ENCODE measurements at regions not wholly inside any gene's neighbourhood (a gene's known extent, or its start where the extent isn't known, plus 50 kb on each side); places are given as distances from the start of the nearest gene placed in this dataset.

GRCh38 chr12:31804185-31804504 lies 75.3 kb upstream of the AMN1 start:
- Histone ChIP-seq H3K4me1 (ENCODE audit: insufficient read depth, low read length) (no peaks in the 10 kb centered on the region), H3K4me2 (ENCODE audit: insufficient read depth, low read length) (no peak overlapping the region), H3K27me3 (ENCODE audit: insufficient read depth, low read length) (no peaks in the 10 kb centered on the region), H3K79me2 (ENCODE audit: insufficient read depth, low read length) (no peaks in the 10 kb centered on the region), H2AFZ (ENCODE audit: low read length) (no peak overlapping the region), H4K20me1 (ENCODE audit: insufficient read depth, low read length) (no peaks in the 10 kb centered on the region), H3K9me3 (ENCODE audit: low read depth, low read length) (no peaks in the 10 kb centered on the region), H3K4me3 (ENCODE audit: insufficient read depth, low read length) (no peak overlapping the region), H3K36me3 (ENCODE audit: insufficient read depth, low read length) (no peaks in the 10 kb centered on the region), H3K27ac (ENCODE audit: low read depth, low read length) (no peak overlapping the region)
- TF ChIP-seq, protein P1, sequence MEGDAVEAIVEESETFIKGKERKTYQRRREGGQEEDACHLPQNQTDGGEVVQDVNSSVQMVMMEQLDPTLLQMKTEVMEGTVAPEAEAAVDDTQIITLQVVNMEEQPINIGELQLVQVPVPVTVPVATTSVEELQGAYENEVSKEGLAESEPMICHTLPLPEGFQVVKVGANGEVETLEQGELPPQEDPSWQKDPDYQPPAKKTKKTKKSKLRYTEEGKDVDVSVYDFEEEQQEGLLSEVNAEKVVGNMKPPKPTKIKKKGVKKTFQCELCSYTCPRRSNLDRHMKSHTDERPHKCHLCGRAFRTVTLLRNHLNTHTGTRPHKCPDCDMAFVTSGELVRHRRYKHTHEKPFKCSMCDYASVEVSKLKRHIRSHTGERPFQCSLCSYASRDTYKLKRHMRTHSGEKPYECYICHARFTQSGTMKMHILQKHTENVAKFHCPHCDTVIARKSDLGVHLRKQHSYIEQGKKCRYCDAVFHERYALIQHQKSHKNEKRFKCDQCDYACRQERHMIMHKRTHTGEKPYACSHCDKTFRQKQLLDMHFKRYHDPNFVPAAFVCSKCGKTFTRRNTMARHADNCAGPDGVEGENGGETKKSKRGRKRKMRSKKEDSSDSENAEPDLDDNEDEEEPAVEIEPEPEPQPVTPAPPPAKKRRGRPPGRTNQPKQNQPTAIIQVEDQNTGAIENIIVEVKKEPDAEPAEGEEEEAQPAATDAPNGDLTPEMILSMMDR (IDR thresholded peaks at IDR 0.05; ENCODE audit: extremely low read depth, low read depth, low read length) = no peak
- no peak for DNase-seq (ENCODE audit: insufficient read length, low spot score, missing footprints)

DNA sequence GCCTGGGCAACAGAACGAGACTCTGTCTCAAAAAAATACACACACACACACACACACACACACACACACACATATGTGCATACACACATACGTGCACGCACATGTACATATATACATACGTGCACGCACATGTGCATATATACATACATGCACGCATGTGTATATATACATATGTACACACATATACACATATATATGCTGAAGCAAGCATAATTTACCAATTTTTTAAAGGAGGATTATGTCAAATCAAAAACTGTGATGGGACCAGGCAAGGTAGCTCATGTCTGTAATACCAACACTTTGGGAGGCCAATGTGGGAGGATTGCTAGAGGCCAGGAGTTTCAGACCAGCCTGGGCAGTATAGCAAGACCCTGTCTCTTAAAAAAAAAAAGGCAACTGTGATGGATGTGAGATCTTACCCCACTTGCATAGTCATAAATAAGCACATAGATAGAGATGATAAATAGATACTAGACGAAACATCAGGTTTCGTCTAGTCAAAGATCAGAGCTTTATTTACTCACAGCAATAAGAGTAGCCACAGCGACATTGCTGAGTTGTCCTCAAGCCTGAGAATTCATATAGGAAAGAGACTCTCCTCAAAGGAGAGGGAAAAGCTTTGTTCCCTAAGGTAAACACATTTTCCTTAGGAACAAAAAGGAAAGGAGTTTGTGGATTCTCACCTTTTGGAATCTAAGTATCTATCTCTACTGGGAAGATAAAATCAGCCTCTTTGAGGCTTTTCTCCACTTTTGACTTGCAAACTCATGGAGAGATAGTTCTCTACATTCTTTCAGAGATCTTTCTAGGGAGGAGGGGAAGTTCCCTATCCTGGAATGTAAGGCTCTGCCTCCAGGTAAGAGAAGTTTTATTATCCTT lies 74.7 kb upstream of the AMN1 start:
- no peaks in the 10 kb centered on the region for H3K79me2 ChIP-seq (ENCODE audit: insufficient read depth, low read length)
- H2AFZ ChIP-seq (ENCODE audit: low read length) = no peak overlapping the region
- no peak overlapping the region for H3K4me3 ChIP-seq (ENCODE audit: insufficient read depth, low read length)
- H3K9me3 ChIP-seq (ENCODE audit: low read depth, low read length) = no peaks in the 10 kb centered on the region
- no peaks in the 10 kb centered on the region for H4K20me1 ChIP-seq (ENCODE audit: insufficient read depth, low read length)
- no peaks in the 10 kb centered on the region for H3K27me3 ChIP-seq (ENCODE audit: insufficient read depth, low read length)
- H3K27ac ChIP-seq (ENCODE audit: low read depth, low read length) = no peak overlapping the region
- no peak for DNase-seq (ENCODE audit: insufficient read length, low spot score, missing footprints)
- H3K36me3 ChIP-seq (ENCODE audit: insufficient read depth, low read length) = no peaks in the 10 kb centered on the region
- no peaks in the 10 kb centered on the region for H3K4me1 ChIP-seq (ENCODE audit: insufficient read depth, low read length)
- H3K4me2 ChIP-seq (ENCODE audit: insufficient read depth, low read length) = no peak overlapping the region
- TF ChIP-seq, protein P1 (IDR thresholded peaks at IDR 0.05; ENCODE audit: extremely low read depth, low read depth, low read length) = no peak

GRCh38 chr12:31801872-31802271 lies 73.1 kb upstream of the AMN1 start:
- no peaks in the 10 kb centered on the region for H3K9me3 ChIP-seq (ENCODE audit: low read depth, low read length)
- no peaks in the 10 kb centered on the region for H4K20me1 ChIP-seq (ENCODE audit: insufficient read depth, low read length)
- no peak overlapping the region for H2AFZ ChIP-seq (ENCODE audit: low read length)
- H3K27ac ChIP-seq (ENCODE audit: low read depth, low read length) = no peak overlapping the region
- no peaks in the 10 kb centered on the region for H3K79me2 ChIP-seq (ENCODE audit: insufficient read depth, low read length)
- no peaks in the 10 kb centered on the region for H3K27me3 ChIP-seq (ENCODE audit: insufficient read depth, low read length)
- TF ChIP-seq, protein P1 (IDR thresholded peaks at IDR 0.05; ENCODE audit: extremely low read depth, low read depth, low read length) = no peak
- no peaks in the 10 kb centered on the region for H3K4me1 ChIP-seq (ENCODE audit: insufficient read depth, low read length)
- H3K4me2 ChIP-seq (ENCODE audit: insufficient read depth, low read length) = no peak overlapping the region
- H3K4me3 ChIP-seq (ENCODE audit: insufficient read depth, low read length) = no peak overlapping the region
- no peaks in the 10 kb centered on the region for H3K36me3 ChIP-seq (ENCODE audit: insufficient read depth, low read length)
- no peak for DNase-seq (ENCODE audit: insufficient read length, low spot score, missing footprints)

DNA sequence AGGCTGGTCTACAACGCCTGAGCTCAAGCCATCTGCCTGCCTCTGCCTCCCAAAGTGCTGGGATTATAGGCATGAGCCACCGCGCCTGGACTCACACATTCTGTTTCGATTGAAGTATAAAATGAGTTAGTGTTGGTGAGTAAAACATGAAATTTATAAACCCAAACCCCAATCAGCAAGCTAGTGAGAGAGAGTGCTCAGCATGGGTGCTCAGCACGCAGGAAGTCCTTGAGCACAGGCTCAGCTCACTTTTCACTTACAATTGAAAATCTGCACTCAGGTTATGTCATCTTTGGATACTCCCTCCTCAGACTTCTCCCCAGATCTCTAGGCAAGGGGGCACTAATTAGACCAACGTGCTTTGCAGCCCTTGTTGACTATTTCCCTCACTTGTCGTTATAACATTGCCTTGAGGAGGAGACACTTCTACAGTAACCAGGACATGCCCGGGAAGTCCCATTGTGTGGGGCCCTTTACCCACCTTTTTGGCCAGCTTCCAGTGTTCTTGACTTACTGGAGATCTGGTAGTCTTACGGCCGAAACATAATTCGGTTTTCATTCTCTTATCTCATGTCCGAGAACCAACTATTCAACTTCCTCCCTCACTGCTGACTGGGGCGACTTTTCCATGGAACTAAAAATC lies 68.5 kb upstream of the AMN1 start:
- no peak overlapping the region for H3K4me2 ChIP-seq (ENCODE audit: insufficient read depth, low read length)
- no peaks in the 10 kb centered on the region for H3K36me3 ChIP-seq (ENCODE audit: insufficient read depth, low read length)
- H3K4me1 ChIP-seq (ENCODE audit: insufficient read depth, low read length) = no peaks in the 10 kb centered on the region
- H3K9me3 ChIP-seq (ENCODE audit: low read depth, low read length) = no peaks in the 10 kb centered on the region
- H2AFZ ChIP-seq (ENCODE audit: low read length) = no peak overlapping the region
- H3K27ac ChIP-seq (ENCODE audit: low read depth, low read length) = no peak overlapping the region
- H3K27me3 ChIP-seq (ENCODE audit: insufficient read depth, low read length) = no peaks in the 10 kb centered on the region
- no peak overlapping the region for H3K4me3 ChIP-seq (ENCODE audit: insufficient read depth, low read length)
- H4K20me1 ChIP-seq (ENCODE audit: insufficient read depth, low read length) = no peaks in the 10 kb centered on the region
- DNase-seq (ENCODE audit: insufficient read length, low spot score, missing footprints) = no peak
- no peaks in the 10 kb centered on the region for H3K79me2 ChIP-seq (ENCODE audit: insufficient read depth, low read length)
- TF ChIP-seq, protein P1 (IDR thresholded peaks at IDR 0.05; ENCODE audit: extremely low read depth, low read depth, low read length) = no peak
